IPS-18a (cell line): ENCODE measurements at regions not wholly inside any gene's neighbourhood (a gene's known extent, or its start where the extent isn't known, plus 50 kb on each side); places are given as distances from the start of the nearest gene placed in this dataset.

ENCODE experiments used
- H3K27ac ChIP-seq: one replicate; pipeline ENCODE4 v1.5.1; 2013; ENCODE audit warnings: low read length
- H3K27me3 ChIP-seq: one replicate; pipeline ENCODE4 v1.6.1; 2013; ENCODE audit warnings: mild to moderate bottlenecking, low read length; ENCODE audit not compliant: control insufficient read depth, insufficient read depth
- H3K36me3 ChIP-seq: one replicate; pipeline ENCODE4 v1.6.1; 2013; ENCODE audit warnings: low read depth, low read length; ENCODE audit not compliant: control insufficient read depth
- H3K4me1 ChIP-seq: one replicate; pipeline ENCODE4 v1.6.1; 2013; ENCODE audit warnings: low read depth, low read length; ENCODE audit not compliant: control insufficient read depth
- H3K4me3 ChIP-seq: one replicate; pipeline ENCODE4 v1.5.1; 2013; ENCODE audit warnings: low read length
- H3K9ac ChIP-seq: one replicate; pipeline ENCODE4 v1.6.1; 2013; ENCODE audit warnings: mild to moderate bottlenecking, low read length, moderate library complexity
- H3K9me3 ChIP-seq: one replicate; pipeline ENCODE4 v1.6.1; 2013; ENCODE audit warnings: low read depth, low read length; ENCODE audit not compliant: control insufficient read depth

DNA sequence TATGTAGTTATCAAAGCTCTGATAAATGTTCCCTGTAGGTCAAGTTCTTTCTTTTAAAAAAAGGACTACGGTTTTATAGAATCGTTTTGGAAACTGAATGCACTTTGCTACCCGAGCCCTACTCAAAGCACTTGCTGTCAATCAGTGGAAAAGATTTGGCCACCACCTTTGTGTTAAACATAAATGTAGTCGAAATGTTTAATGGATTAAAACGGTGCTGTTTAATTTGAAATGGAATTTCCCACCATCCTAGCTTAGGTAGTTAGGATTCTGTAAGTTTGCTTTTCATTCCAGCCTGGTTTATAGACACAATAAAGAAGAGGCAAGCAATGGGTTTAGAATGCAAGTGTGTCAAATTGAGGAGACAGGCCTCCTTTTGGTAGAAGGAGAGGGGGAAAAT lies 69.4 kb upstream of the MMADHC start:
- Histone ChIP-seq H3K27ac (no peak overlapping the region), H3K4me1 (no peaks in the 10 kb centered on the region), H3K9me3 (no peaks in the 10 kb centered on the region), H3K4me3 (no peak overlapping the region), H3K9ac (no peak overlapping the region), H3K36me3 (no peaks in the 10 kb centered on the region), H3K27me3 (no peaks in the 10 kb centered on the region)

DNA sequence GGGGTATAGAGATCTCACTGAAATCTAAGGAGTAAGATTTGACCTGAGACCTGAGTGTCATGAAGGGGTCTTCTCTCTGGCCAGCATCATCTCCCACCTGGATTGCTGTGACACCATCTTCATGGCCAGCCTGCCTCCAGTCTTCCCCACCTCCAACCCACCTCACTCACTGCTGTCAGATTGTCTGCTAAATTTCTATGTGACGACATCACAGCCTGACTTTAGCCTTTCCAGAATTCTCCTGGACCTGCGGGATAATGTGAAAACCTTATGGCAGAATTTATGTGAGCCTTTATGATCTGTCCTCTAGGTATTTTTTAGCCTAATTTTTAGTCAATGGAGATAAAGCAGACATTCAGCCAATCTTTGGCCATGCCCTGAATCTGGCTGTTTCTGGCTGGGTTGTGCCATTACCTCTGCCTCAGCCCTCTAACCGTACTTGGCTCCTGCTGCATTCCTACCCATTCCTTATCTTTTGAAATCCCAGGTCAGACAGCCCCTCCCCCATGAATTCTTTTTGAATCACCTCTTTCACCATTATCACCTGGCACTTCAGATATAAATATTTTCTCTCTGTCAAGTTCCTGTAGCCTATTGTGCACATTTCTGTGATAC lies 66.4 kb upstream of the MMADHC start:
- H3K9me3 ChIP-seq = no peaks in the 10 kb centered on the region
- H3K27me3 ChIP-seq = no peaks in the 10 kb centered on the region
- H3K27ac ChIP-seq = no peak overlapping the region
- H3K36me3 ChIP-seq = no peaks in the 10 kb centered on the region
- H3K4me1 ChIP-seq = no peaks in the 10 kb centered on the region
- H3K4me3 ChIP-seq = no peak overlapping the region
- H3K9ac ChIP-seq = no peak overlapping the region

DNA sequence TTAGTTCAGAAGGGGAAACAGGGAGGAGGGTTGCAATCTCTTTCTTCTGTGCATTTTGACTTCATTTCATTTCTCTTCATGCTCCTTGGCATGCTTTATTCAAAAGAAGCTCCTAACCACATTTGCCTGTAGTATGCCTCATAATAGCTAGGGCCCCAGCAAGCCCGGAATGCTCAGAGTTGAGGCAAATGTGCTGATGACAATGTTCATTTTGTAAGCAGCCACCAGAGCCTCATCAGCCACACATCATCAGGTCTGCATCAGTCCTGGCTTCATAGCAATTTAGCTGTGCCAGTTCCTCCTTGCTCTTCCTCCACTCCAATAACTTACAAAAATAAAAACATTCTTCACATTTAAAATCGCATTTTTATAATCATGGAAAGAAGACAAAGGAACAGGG lies 65.4 kb upstream of the MMADHC start:
- Histone ChIP-seq H3K9me3 (no peaks in the 10 kb centered on the region), H3K27me3 (no peaks in the 10 kb centered on the region), H3K9ac (no peak overlapping the region), H3K4me1 (no peaks in the 10 kb centered on the region), H3K36me3 (no peaks in the 10 kb centered on the region), H3K27ac (no peak overlapping the region), H3K4me3 (no peak overlapping the region)

DNA sequence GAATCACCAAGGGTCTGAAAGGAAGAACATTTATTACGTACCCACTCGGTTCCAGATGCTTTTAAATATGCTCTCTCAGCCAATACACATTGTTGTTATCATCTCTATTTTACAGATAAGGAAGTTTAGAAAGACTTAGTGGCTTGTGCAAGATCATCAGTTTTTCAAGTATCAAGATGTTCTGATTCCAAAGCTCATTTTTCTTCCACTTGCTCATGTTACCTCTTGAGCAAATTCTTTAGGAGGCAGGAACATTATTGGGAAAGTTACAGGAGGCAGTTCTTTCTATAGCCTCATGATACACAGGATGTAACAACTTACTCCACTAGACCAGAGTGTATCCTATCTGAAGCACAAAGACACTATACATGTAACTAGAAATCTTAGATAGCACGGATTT lies 65.0 kb upstream of the MMADHC start:
- Histone ChIP-seq H3K36me3 (no peaks in the 10 kb centered on the region), H3K4me1 (no peaks in the 10 kb centered on the region), H3K4me3 (no peak overlapping the region), H3K27me3 (no peaks in the 10 kb centered on the region), H3K27ac (no peak overlapping the region), H3K9me3 (no peaks in the 10 kb centered on the region), H3K9ac (no peak overlapping the region)

DNA sequence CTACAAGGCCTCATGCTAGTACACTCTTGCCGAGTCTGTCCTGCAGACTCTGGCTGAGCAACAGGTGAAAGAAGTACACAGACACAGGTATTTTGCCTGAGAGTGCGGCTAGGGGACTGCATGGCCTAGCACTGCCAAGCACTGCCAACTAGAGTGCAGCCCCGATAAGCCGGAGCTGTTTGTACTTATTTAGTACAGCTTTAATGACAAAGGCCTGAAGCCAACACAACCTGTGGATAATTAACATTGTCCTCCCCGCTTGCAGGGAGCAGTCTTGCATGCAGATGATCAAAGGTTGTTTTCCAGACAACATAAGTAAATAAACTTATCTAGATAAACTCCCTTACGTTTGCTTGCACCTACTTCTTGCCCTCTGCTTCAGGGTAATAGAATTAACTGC lies 63.7 kb upstream of the MMADHC start:
- Histone ChIP-seq H3K27me3 (no peaks in the 10 kb centered on the region), H3K27ac (no peak overlapping the region)

DNA sequence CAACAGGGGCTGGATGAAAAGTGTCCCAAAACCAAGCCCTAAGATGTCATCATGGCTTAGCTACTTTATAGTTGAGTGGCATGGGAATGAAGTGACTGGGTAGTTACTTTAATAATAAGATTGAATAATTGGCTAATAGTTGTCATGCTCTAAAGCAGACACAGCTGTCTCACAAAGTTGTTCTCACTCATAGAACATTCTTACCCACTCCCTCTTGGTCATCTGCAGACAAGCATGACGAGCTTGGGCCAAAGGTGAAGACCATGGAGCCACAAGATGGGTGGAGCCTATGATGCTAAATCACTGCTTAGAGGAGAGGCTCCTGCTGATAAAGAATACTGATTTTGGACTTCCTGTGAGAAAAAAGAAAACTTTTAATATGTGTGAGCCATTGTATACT lies 62.4 kb upstream of the MMADHC start:
- H3K4me1 ChIP-seq = no peaks in the 10 kb centered on the region
- no peaks in the 10 kb centered on the region for H3K27me3 ChIP-seq
- H3K36me3 ChIP-seq = no peaks in the 10 kb centered on the region
- H3K9me3 ChIP-seq = no peaks in the 10 kb centered on the region
- H3K9ac ChIP-seq = no peak overlapping the region
- H3K4me3 ChIP-seq = no peak overlapping the region
- H3K27ac ChIP-seq = no peak overlapping the region

More for the DNA sequence above, 63.7 kb upstream of the MMADHC start:
- Histone ChIP-seq H3K9ac (no peak overlapping the region), H3K4me3 (no peak overlapping the region), H3K36me3 (no peaks in the 10 kb centered on the region), H3K4me1 (no peaks in the 10 kb centered on the region), H3K9me3 (no peaks in the 10 kb centered on the region)

DNA sequence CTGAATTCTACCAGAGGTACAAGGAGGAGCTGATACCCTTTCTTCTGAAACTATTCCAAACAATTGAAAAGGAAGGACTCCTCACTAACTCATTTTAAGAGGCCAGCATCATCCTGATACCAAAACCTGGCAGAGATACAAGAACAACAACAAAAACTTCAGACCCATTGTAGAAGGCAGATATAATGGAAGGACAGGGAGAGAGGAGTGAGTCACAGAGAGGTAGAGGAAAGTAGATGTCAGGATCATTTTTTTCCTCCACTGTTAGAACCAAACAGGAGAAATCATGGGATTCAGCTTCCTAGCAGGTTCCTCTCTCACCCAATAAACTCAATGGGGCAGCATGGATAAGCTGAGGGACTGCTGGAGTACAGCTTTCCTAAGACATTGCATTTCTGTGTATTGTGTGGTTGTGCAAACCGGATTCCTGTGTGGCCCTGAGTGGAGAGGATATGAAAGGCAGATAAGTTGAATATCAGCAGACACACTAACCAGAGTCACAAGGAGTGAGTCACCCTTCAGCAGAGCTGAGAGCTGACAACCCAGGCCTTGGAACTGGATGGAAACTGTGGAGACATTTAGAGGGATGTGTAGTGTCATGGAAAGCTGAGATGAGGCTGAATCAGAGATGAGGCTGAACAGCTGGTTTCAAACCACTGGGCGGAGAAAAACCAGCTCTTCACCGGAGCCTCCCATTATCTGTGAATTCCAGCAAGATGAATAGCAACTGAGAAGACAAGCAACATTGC lies 60.9 kb upstream of the MMADHC start:
- H3K27me3 ChIP-seq = no peaks in the 10 kb centered on the region
- H3K4me1 ChIP-seq = no peaks in the 10 kb centered on the region
- no peak overlapping the region for H3K27ac ChIP-seq
- no peaks in the 10 kb centered on the region for H3K36me3 ChIP-seq
- no peak overlapping the region for H3K4me3 ChIP-seq
- H3K9ac ChIP-seq = no peak overlapping the region
- H3K9me3 ChIP-seq = no peaks in the 10 kb centered on the region

DNA sequence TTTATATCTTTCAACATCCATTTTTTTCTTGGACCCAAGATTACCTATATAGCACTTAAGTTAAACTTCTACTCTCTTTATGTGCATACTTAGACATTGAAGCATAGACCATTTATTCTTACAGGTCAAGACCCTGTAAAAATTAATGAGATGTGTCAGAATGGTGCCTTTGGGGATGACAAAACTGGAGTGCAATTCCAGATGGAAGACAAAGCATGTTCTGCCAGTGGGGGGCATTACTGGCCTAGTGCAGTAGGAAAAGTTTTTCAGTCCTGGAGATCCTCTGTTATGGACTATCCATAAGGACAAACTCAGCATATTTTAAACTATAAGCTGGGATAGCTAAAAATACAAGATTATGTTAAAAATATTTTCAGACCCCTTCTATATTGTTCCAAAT lies 57.8 kb upstream of the MMADHC start:
- Histone ChIP-seq H3K9me3 (no peaks in the 10 kb centered on the region), H3K27ac (no peak overlapping the region), H3K9ac (no peak overlapping the region), H3K36me3 (no peaks in the 10 kb centered on the region), H3K4me1 (no peaks in the 10 kb centered on the region), H3K27me3 (no peaks in the 10 kb centered on the region), H3K4me3 (no peak overlapping the region)
